ENCODE measurements at regions not wholly inside any gene's neighbourhood (a gene's known extent, or its start where the extent isn't known, plus 50 kb on each side); places are given as distances from the start of the nearest gene placed in this dataset.

DNA sequence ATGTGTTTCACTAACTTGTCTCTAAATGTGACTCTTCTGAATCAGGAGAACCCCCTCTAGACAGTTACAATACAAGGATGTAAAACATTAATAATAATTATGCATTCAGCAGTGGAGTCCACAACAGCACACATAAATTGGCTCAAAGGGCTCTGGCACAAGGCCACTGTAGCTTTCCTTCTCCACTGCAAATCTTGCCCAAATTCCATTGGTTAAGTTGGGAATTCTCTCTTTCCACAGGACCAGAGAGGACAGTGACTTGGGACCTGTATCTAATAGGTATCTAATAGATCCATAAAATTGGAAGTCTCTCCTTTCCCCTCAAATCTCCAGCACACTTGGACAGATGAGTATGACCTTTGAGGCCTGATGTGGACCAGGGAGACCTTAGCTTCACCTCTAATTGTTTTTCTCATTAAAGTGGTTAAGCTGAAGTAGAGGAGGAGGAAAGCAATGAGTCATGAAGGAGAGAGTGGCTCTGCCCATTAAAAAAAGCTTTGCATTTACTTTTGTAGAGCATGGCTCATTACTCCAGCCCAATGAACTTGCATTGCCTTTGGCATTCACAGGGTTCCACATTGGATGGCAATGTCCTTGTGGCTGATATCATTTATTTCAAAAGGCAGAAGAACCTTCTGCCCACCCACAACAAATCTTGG lies 72.3 kb upstream of the SH3RF1 start:
- no peaks in the 10 kb centered on the region for H3K36me3 ChIP-seq (ENCODE audit: control insufficient read depth, insufficient read depth, low read length)
- H3K4me3 ChIP-seq (ENCODE audit: low read depth, low read length) = no peak overlapping the region
- TF ChIP-seq, protein P1, sequence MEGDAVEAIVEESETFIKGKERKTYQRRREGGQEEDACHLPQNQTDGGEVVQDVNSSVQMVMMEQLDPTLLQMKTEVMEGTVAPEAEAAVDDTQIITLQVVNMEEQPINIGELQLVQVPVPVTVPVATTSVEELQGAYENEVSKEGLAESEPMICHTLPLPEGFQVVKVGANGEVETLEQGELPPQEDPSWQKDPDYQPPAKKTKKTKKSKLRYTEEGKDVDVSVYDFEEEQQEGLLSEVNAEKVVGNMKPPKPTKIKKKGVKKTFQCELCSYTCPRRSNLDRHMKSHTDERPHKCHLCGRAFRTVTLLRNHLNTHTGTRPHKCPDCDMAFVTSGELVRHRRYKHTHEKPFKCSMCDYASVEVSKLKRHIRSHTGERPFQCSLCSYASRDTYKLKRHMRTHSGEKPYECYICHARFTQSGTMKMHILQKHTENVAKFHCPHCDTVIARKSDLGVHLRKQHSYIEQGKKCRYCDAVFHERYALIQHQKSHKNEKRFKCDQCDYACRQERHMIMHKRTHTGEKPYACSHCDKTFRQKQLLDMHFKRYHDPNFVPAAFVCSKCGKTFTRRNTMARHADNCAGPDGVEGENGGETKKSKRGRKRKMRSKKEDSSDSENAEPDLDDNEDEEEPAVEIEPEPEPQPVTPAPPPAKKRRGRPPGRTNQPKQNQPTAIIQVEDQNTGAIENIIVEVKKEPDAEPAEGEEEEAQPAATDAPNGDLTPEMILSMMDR (IDR thresholded peaks at IDR 0.05; ENCODE audit: insufficient read depth, low read length, severe bottlenecking) = no peak
- no peaks in the 10 kb centered on the region for H3K27me3 ChIP-seq (ENCODE audit: control insufficient read depth, insufficient read depth, low read length)
- DNase-seq (ENCODE audit: low read depth) (peak; percentile 36), FAIRE-seq (no peak)

DNA sequence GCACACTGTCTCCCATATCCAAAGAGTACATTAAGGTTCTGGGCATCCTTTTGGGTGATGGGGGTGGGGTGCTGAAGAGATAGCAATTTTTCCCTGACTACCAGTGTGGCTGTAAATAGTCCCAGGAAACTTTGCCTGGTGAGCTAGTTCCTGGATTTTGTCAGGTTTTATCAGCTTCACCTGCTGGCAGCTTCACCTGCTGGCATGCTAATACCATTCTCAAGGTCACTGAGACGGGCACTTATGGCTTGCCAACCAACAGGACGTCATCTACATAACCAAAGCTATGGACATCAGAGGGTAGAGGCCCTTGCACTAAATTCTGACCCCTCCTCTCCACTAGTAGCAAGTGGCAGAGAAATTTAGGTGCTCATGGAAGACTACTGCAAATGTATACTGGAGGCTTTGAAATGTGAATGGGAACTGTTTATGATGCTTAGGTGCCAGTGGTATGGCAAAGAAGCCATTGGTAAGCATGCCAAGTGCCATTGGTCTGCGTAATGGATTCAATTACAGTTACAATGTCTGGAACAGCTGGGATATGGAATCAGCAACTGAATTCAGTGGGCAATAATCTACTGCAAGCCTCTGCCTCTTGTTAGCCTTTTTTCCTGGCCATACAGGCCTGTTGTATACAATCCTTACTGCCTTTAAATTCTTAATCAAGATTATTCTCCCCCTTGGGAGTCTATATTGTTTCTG lies 71.6 kb upstream of the SH3RF1 start:
- Histone ChIP-seq H3K36me3 (ENCODE audit: control insufficient read depth, insufficient read depth, low read length) (no peaks in the 10 kb centered on the region), H3K4me3 (ENCODE audit: low read depth, low read length) (no peak overlapping the region), H3K27me3 (ENCODE audit: control insufficient read depth, insufficient read depth, low read length) (no peaks in the 10 kb centered on the region)
- no peak for DNase-seq (ENCODE audit: low read depth)
- FAIRE-seq = no peak
- TF ChIP-seq, protein P1 (IDR thresholded peaks at IDR 0.05; ENCODE audit: insufficient read depth, low read length, severe bottlenecking) = no peak

DNA sequence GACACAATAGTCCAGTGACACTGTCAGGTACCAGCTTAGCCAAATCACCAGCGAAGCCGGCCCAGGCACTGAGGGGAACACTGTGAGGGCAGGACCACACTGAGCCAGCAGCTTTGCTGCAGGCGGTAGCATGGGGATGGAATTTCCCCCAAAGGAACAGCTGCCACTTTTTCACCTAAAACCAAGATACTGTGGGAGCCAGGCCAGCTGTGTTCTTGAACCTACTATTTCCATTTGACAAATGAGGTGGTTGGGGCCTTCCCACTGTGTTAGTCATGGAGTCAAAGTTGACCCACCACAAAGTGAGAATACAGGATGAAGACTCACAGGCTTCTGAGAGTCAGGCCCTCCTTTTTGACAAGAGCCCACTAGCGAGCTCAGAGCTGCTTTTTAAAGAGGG lies 70.7 kb upstream of the SH3RF1 start:
- DNase-seq (ENCODE audit: low read depth) (no peak), FAIRE-seq (no peak)
- Histone ChIP-seq H3K4me3 (ENCODE audit: low read depth, low read length) (no peak overlapping the region), H3K36me3 (ENCODE audit: control insufficient read depth, insufficient read depth, low read length) (no peaks in the 10 kb centered on the region), H3K27me3 (ENCODE audit: control insufficient read depth, insufficient read depth, low read length) (no peaks in the 10 kb centered on the region)
- TF ChIP-seq, protein P1 (IDR thresholded peaks at IDR 0.05; ENCODE audit: insufficient read depth, low read length, severe bottlenecking) = no peak

DNA sequence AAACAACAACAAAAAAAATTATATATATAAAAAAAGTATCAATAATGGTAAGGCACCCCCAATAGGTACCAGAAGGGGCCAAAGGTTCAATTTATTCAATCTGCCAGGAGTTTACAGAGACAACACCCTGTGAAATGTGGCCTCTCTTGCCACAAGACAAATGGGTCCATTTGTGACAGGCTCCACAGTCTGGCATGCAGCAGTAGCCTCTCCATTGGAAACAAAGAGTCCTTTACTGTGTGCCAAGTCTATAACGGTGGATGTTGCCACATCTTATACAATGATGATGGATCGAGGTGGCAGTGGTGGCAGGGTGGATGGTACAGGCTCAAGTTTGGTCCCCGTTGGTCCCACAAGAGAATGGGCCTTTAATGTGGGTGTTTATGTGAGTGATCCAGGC lies 70.1 kb upstream of the SH3RF1 start:
- FAIRE-seq = no peak

DNA sequence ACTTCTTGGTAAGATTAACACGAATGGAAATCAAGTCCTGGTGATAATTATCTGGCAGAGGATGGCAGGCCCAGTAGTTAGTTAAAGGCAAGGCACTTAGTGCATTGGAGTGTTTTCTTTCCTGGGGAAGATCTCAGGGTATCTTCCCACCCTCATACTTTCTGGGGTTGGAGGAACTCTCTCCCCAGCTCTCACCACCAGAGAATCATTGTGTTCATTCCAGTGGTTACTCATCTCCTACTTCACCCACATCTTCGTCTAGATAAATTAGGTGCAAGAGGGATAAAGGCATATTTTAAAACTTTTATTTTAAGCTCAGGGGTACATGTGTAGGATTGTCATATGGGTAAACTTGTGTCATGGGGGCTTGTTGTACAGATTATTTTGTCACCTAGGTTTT lies 67.5 kb upstream of the SH3RF1 start:
- FAIRE-seq (no peak), DNase-seq (ENCODE audit: low read depth) (no peak)
- TF ChIP-seq, protein P1 (IDR thresholded peaks at IDR 0.05; ENCODE audit: insufficient read depth, low read length, severe bottlenecking) = no peak
- Histone ChIP-seq H3K4me3 (ENCODE audit: low read depth, low read length) (no peak overlapping the region), H3K36me3 (ENCODE audit: control insufficient read depth, insufficient read depth, low read length) (no peaks in the 10 kb centered on the region), H3K27me3 (ENCODE audit: control insufficient read depth, insufficient read depth, low read length) (no peaks in the 10 kb centered on the region)

More for the DNA sequence above, 70.1 kb upstream of the SH3RF1 start:
- TF ChIP-seq, protein P1 (IDR thresholded peaks at IDR 0.05; ENCODE audit: insufficient read depth, low read length, severe bottlenecking) = no peak
- Histone ChIP-seq H3K27me3 (ENCODE audit: control insufficient read depth, insufficient read depth, low read length) (no peaks in the 10 kb centered on the region), H3K36me3 (ENCODE audit: control insufficient read depth, insufficient read depth, low read length) (no peaks in the 10 kb centered on the region), H3K4me3 (ENCODE audit: low read depth, low read length) (no peak overlapping the region)
- no peak for DNase-seq (ENCODE audit: low read depth)
